ENCODE measurements at regions not wholly inside any gene's neighbourhood (a gene's known extent, or its start where the extent isn't known, plus 50 kb on each side); places are given as distances from the start of the nearest gene placed in this dataset.
"Not testable (repeated sequence)": the region's sequence is repeated elsewhere in the genome, so short reads cannot be mapped to it uniquely, and the experiment has no call there.

DNA sequence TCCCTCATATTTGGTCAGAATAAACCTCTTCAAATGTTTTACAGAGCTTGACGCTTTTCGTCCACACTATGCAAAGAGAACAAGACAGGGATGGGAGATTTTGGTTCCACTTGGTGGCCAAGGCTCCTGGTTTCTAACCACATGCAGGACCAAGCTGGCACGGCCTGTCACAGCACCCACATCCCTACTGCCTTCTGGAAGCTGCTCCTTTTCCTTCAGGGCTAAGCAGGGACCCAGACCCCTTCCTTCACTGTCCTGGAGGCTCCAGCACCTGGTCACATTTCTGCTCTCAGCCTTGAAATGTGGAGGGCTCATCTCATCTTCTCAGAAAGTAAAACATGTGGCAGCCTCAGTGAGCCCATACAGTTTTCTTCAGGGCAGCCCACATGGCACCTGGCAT is 50.4 kb upstream of the ARHGEF7 start:
- no peak for DNase-seq

DNA sequence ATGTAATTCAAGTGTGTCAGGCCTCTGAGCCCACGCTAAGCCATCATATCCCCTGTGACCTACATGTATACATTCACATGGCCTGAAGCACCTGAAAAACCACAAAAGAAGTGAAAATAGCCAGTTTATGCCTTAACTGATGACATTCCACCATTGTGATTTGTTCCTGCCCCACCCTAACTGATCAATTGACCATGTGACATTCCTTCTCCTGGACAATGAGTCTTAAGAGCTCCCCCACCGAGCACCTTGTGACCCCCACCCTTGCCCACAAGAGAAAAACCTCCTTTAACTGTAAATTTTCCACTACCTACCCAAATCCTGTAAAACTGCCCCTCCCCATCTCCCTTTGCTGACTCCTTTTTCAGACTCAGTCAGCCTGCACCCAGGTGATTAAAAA is 52.1 kb upstream of the ARHGEF7 start:
- no peak for DNase-seq

DNA sequence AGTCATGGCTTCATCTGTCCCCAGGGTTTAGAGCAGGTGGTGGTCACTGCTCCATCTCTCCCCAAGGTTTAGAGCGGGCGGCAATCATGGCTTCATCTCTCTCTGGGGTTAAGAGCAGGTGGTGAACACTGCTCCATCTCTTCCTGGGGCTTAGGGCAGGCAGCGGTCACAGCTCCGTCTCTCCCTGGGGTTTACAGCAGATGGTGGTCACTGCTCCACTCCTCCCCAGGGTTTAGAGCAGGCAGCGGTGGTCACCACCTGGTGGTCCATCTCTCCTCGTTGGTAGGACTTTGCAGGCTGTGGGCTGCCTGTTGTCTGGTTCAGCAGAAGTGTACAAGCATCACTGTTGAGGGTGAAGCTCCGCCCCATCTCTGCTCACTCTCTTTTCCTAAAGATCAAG is 52.8 kb upstream of the ARHGEF7 start:
- DNase-seq = no peak

GRCh38 chr13:111061358-111062045 is 53.6 kb upstream of the ARHGEF7 start:
- DNase-seq = no peak

GRCh38 chr13:111060237-111060919 is 54.7 kb upstream of the ARHGEF7 start:
- DNase-seq = no peak

DNA sequence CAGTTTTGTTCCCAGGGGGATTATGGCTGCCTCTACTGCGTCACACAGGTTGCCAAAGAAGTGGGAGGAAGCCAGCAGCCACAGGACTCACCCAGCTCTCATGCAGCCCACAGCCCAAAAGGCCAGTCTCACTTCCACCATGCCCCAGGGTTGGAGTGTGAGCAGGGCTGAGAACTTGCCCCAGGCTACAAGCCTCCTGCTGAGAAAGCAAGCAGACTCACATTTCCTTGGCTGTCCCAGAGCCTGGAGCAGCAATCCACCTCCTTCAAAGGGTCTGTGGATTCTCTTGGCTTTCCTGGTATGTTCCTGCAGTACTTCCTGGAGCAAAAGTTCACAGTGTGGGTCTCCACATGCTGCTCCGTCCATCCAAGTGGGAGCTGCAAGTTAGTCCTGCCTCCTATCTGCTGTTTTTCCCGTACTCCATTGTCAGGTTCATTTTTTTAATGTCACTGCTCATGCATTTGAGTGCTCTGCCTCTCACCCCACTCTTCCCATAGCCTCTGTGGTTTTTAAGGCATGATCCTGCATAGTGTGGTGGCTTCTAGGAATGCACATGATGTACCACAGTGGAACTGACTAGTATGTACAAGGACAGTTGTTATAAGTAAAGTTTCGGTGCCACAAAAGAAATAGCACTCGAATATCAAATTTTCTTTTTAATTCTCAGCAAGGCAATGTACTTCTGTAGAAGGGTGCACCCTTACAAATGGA is 56.2 kb upstream of the ARHGEF7 start:
- DNase-seq = no peak

DNA sequence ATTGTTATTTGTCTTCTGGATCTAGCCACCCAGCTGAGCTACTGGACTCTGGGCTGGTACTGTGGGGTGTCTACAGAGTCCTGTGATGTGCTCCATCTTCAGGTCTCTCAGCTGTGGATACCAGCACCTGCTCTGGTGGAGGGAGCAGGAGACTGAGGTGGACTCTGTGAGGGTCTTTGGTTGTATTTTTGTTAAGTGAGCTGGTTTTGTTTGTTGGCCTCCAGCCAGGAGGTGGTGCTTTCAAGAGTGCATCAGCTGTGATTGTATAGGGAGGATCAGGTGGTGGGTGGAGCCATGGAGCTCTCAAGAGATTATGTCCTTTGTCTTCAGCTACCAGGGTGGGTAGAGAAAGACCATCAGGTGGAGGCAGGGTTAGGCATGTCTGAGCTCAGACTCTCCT is 56.8 kb upstream of the ARHGEF7 start:
- not testable (repeated sequence) for DNase-seq

DNA sequence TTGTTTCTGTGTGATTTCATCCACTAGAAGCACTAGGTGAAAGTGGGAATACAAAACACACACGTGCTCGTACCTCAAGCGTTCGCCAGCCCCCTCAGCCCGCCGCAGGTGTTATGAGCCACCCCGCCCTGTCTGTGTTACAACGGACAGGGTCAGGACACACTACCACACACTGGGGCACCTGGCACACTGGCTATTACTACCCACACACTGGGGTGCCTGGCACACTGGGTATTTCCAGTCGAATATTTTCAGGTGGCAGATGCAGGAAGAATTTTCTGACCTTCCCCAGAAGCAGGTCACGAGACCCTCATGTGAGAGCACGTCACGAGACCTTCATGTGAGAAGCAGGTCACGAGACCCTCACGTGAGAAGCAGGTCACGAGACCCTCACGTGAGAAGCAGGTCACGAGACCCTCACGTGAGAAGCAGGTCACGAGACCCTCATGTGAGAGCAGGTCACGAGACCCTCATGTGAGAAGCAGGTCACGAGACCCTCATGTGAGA is 63.3 kb upstream of the ARHGEF7 start:
- not testable (repeated sequence) for DNase-seq

DNA sequence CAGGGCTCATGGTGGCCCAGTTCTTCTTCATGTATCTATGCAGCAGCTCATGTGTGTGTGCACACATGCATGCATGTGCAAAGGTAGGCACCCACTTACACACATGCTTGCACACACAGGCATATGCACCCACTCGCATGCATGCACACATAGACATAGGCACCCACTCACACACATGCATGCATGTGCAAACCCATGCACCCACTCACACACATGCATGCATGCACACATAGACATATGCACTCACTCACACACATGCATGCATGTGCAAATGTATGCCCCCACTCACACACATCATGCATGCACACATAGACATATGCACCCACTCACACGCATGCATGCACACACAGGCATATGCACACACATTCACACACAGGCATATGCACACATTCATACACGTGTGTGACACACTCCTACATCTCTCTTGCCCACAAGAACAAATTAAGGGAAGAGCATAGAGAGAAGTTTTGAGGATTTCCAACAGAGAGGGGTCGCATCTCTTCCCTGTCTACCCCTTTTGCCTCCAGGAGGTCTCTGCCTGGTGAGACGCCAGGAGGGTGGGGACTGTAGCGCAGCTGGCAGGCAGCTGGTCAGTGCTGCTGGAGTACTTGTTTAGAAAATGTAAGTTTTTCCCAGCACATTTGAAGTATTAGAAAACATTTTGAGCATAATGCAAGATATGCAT is 63.9 kb upstream of the ARHGEF7 start:
- no peak for DNase-seq

DNA sequence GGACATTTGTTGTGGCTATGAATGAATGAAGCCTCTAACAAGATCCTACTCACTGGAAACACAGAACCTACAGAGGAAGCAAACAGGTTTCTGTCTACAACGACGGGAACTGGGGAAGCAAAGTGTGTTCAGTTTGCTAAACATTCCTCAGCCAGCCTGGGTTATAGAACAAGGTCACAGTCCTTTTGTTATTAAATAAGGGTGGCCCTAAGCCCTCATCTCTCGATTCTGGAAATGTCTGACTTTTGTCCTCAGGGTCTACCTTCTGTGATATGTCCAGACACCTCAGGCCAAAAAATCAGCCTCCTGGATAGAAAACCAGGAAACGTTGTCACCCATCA is 64.6 kb upstream of the ARHGEF7 start:
- no peak for DNase-seq

- peak; percentile 6 for DNase-seq
These were observed 65.1 kb upstream of the ARHGEF7 start for GRCh38 chr13:111049791-111050538.

GRCh38 chr13:111048387-111048786 is 66.7 kb upstream of the ARHGEF7 start:
- no peak for DNase-seq

- DNase-seq = no peak
These were observed 67.8 kb upstream of the ARHGEF7 start for GRCh38 chr13:111047326-111047725.

- DNase-seq = no peak
These were observed 68.4 kb upstream of the ARHGEF7 start for GRCh38 chr13:111046590-111047141.

DNA sequence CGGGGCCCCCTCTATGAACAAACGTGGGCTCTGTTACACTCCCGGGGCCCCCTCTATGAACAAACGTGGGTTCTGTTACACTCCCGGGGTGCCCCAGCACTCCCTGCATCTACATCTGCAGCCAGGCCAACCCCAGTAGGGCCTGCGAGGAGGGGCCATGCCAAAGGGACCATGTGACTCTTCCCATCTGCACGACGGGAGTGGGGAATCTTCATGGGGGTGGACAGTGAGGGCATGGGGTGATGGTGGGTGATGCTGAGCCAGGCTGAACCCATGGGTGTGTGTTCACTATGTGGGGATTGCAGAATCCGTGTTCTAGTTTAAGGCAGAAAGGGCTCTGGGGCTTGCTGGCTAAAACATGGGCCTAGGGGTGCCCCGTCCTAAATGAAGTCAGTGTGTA is 69.9 kb upstream of the ARHGEF7 start:
- DNase-seq = no peak

DNA sequence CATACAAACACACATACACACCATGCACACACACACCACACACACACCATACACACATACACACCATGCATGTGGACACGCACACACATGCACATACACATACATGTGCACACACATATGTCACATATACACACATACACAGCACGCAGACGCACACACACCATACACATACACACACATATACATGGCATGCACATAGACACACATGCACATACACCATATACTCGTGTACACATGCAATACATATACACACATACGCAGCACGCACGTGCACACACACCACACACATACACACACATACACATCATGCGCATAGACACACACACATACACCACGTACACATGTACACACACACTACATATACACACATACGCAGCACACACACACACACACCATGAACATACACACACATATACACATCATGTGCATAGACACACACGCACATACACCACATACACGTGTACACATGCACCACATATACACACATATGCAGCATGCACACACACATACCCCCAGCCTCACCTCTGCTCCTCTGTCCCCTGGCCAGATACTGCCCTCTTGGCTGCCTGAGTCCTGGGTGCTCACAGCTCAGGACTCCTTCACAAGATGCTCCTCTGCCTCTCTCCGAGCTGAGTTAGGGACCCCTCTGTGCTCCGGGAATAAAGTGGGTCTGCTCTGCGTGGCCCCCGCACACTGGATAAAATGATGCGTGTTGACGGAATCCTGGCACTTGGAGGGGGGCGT is 70.9 kb upstream of the ARHGEF7 start:
- no peak for DNase-seq

DNA sequence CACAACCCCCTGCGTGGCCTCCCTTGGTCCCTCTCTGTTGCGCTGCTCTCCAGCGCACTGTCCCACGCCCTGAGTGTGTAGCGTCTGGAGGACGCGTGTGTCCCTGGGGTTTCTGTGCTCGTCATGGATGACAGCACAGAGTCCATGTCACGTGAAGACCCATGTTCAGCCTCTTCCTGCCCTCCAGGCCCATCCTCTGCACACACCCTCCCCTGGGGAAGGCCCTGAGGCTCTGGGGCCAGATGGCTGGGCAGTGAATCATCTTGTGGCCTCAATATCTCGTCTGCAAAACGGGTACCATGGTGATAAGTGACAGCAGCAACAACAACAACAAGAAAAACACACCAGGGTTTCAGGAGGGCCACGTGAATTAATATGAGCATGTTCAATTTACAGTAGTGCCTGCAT is 71.5 kb upstream of the ARHGEF7 start:
- DNase-seq = no peak

DNA sequence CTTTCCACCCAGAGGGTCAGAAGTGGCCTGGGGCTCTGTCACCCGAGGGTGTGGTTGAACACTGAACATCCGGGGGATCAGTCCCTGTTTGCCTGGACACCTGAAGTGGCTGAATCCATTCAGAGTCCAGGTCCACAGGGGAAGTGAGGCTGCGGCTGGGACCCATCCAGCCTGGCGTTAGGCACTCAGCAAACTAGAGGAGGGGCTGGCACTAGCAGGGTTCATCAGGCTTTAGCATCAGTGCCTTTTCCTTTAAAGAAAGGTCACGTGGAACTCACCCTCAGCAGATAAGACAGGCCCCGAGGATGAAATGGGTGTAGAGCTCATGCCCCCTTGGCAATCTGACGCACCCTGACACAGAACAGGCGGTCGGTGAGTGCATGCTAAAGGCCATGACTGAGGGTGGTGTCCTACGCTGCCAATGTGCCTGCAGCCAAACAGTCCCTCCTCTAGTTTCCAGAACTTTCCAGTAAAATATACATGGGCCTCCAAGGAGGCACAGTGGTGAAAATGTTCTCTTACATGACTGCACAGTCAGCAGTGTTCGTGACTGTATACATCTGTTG is 72.4 kb upstream of the ARHGEF7 start:
- DNase-seq = no peak

GRCh38 chr13:111040830-111041229 is 74.3 kb upstream of the ARHGEF7 start:
- DNase-seq = no peak

DNA sequence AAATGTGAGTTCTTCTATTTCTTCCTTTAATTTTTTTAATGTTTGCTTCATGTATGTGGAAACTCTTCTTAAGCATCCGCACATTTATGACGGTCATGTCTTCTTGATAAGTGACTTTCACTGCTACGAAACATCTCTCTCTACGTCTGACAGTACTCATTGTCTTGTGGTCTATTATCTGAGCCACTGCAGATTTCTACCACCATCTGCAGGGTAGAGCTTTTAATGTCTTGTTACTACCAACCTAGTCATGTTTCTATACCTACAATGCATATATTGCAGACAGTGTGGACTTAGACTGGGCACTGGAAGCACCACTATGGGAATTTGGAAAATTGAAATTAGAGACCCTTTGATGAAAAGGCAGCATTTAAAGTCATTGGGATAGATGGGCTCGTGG is 75.4 kb upstream of the ARHGEF7 start:
- DNase-seq = no peak

GRCh38 chr13:111038887-111039286 is 76.2 kb upstream of the ARHGEF7 start:
- DNase-seq = no peak

Measured in stimulated activated CD4-positive, alpha-beta T cell treated with anti-CD3 and anti-CD28 coated beads, Interleukin-12 subunit alpha, Interleukin-12 subunit beta, amount 100 ng/mL, for 4 hours (primary cell).